ENCODE measurements at regions not wholly inside any gene's neighbourhood (a gene's known extent, or its start where the extent isn't known, plus 50 kb on each side); places are given as distances from the start of the nearest gene placed in this dataset.

- TF ChIP-seq, protein P1, sequence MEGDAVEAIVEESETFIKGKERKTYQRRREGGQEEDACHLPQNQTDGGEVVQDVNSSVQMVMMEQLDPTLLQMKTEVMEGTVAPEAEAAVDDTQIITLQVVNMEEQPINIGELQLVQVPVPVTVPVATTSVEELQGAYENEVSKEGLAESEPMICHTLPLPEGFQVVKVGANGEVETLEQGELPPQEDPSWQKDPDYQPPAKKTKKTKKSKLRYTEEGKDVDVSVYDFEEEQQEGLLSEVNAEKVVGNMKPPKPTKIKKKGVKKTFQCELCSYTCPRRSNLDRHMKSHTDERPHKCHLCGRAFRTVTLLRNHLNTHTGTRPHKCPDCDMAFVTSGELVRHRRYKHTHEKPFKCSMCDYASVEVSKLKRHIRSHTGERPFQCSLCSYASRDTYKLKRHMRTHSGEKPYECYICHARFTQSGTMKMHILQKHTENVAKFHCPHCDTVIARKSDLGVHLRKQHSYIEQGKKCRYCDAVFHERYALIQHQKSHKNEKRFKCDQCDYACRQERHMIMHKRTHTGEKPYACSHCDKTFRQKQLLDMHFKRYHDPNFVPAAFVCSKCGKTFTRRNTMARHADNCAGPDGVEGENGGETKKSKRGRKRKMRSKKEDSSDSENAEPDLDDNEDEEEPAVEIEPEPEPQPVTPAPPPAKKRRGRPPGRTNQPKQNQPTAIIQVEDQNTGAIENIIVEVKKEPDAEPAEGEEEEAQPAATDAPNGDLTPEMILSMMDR (optimal IDR thresholded peaks at IDR 0.05 in 1 of 3, IDR thresholded peaks at IDR 0.05 in 1 of 3, conservative IDR thresholded peaks at IDR 0.05 in 1 of 3; ENCODE audit: extremely low read depth in 1 of 3, insufficient read depth in 2 of 3, low read length in 3 of 3), result no peak
- no peak for TF ChIP-seq EZH2 (IDR thresholded peaks at IDR 0.05; ENCODE audit: low read length)
Observed at GRCh38 chrX:109847257-109848187, 114.5 kb upstream of the ACSL4 start.

Data from keratinocyte (primary cell).